RWPE2 (cell line): ENCODE measurements at regions not wholly inside any gene's neighbourhood (a gene's known extent, or its start where the extent isn't known, plus 50 kb on each side); places are given as distances from the start of the nearest gene placed in this dataset.
A peak's percentile ranks its signal among the peaks of the same experiment; 100 is the strongest.

ENCODE experiments used
- ATAC-seq: fragments of 200-7000 bp; cut with Tn5 transposase; 3 replicates; pipeline ENCODE4 v1.9.1; 2021; ENCODE audit warnings: low read depth
- DNase-seq: peaks from one replicate; pipeline ENCODE4 v3.0.0-alpha.2; 2020; ENCODE audit warnings: low spot score
- H3K27ac ChIP-seq: fragments of 450-650 bp; 2 replicates; pipeline ENCODE4 v1.5.1; 2017; ENCODE audit warnings: mild to moderate bottlenecking; ENCODE audit not compliant: poor library complexity, severe bottlenecking
- H3K27me3 ChIP-seq: fragments of 250-450 bp; sonication (Bioruptor Pico); 2 replicates; pipeline ENCODE4 v1.5.1; 2021; ENCODE audit warnings: mild to moderate bottlenecking, moderate library complexity; ENCODE audit not compliant: insufficient read depth, poor library complexity, severe bottlenecking
- H3K36me3 ChIP-seq: fragments of 250-450 bp; sonication (Bioruptor Pico); 2 replicates; pipeline ENCODE4 v1.5.1; 2020; ENCODE audit warnings: low read depth, mild to moderate bottlenecking, moderate library complexity
- H3K4me1 ChIP-seq: fragments of 250-450 bp; sonication (Bioruptor Pico); 2 replicates; pipeline ENCODE4 v1.5.1; 2021; ENCODE audit warnings: mild to moderate bottlenecking, moderate library complexity; ENCODE audit not compliant: insufficient read depth, poor library complexity, severe bottlenecking
- H3K4me3 ChIP-seq: fragments of 250-450 bp; sonication (Bioruptor Pico); 2 replicates; pipeline ENCODE4 v1.5.1; 2021; ENCODE audit warnings: mild to moderate bottlenecking, moderate library complexity; ENCODE audit not compliant: severe bottlenecking
- H3K9me3 ChIP-seq: fragments of 250-450 bp; sonication (Bioruptor Pico); 2 replicates; pipeline ENCODE4 v1.5.1; 2021; ENCODE audit warnings: mild to moderate bottlenecking, moderate library complexity; ENCODE audit not compliant: severe bottlenecking
- CTCF ChIP-seq: fragments of 450-650 bp; IDR thresholded peaks from one replicate; pipeline ENCODE4 v1.5.1; 2017; ENCODE audit warnings: mild to moderate bottlenecking, moderate library complexity; ENCODE audit not compliant: poor library complexity, severe bottlenecking

- no peak overlapping the region for H3K27ac ChIP-seq
- H3K27me3 ChIP-seq = no peaks in the 10 kb centered on the region
Observed at GRCh38 chr2:9775999-9776712, 67.1 kb upstream of the TAF1B start.

GRCh38 chr2:9777081-9777480, 66.2 kb upstream of the TAF1B start:
- H3K27ac ChIP-seq = no peak overlapping the region
- ATAC-seq (no peak), DNase-seq (no peak)
- no peak for TF ChIP-seq CTCF
- no peaks in the 10 kb centered on the region for H3K36me3 ChIP-seq
- H3K4me1 ChIP-seq = peaks cover 13% of the 10 kb centered on the region
- H3K4me3 ChIP-seq = no peak overlapping the region
- H3K9me3 ChIP-seq = no peaks in the 10 kb centered on the region
- H3K27me3 ChIP-seq = no peaks in the 10 kb centered on the region

More at GRCh38 chr2:9775999-9776712, 67.1 kb upstream of the TAF1B start:
- ATAC-seq = no peak
- Histone ChIP-seq H3K9me3 (no peaks in the 10 kb centered on the region), H3K4me1 (peaks cover 5% of the 10 kb centered on the region), H3K36me3 (no peaks in the 10 kb centered on the region), H3K4me3 (no peak overlapping the region)
- no peak for TF ChIP-seq CTCF
- DNase-seq = peak; percentile 47

- TF ChIP-seq CTCF = peak; percentile 25
Observed at GRCh38 chr2:9778012-9778411, 65.3 kb upstream of the TAF1B start.

GRCh38 chr2:9778471-9779316, 64.6 kb upstream of the TAF1B start:
- Histone ChIP-seq H3K4me1 (peaks cover 24% of the 10 kb centered on the region), H3K27me3 (no peaks in the 10 kb centered on the region)
- TF ChIP-seq CTCF = no peak

More at GRCh38 chr2:9778012-9778411, 65.3 kb upstream of the TAF1B start:
- Histone ChIP-seq H3K9me3 (no peaks in the 10 kb centered on the region), H3K27me3 (no peaks in the 10 kb centered on the region), H3K4me1 (peaks cover 22% of the 10 kb centered on the region), H3K4me3 (no peak overlapping the region), H3K36me3 (no peaks in the 10 kb centered on the region), H3K27ac (no peak overlapping the region)
- ATAC-seq (no peak), DNase-seq (no peak)

More at GRCh38 chr2:9778471-9779316, 64.6 kb upstream of the TAF1B start:
- Histone ChIP-seq H3K9me3 (no peaks in the 10 kb centered on the region), H3K27ac (no peak overlapping the region), H3K4me3 (no peak overlapping the region), H3K36me3 (no peaks in the 10 kb centered on the region)
- ATAC-seq = no peak
- DNase-seq = no peak
